ENCODE measurements at regions not wholly inside any gene's neighbourhood (a gene's known extent, or its start where the extent isn't known, plus 50 kb on each side); places are given as distances from the start of the nearest gene placed in this dataset.

- DNase-seq (ENCODE audit: low spot score), result no peak
- Histone ChIP-seq H3K27me3 (no peaks in the 10 kb centered on the region), H3K9me3 (peaks cover 0 to 6% of the 10 kb centered on the region in 2 donors), H3K36me3 (no peaks in the 10 kb centered on the region), H3K4me1 (no peaks in the 10 kb centered on the region), H3K4me3 (no peak overlapping the region), H3K27ac (no peak overlapping the region)
- no peak for TF ChIP-seq CTCF (IDR thresholded peaks at IDR 0.05)
These were observed 124.0 kb upstream of the ZCCHC13 start for GRCh38 chrX:74179990-74180389.

- Histone ChIP-seq H3K27me3 (no peaks in the 10 kb centered on the region), H3K4me1 (no peaks in the 10 kb centered on the region), H3K9me3 (peaks cover 0 to 10% of the 10 kb centered on the region in 2 donors)
These were observed 124.5 kb upstream of the ZCCHC13 start for GRCh38 chrX:74179499-74179898.

GRCh38 chrX:74179071-74179470 is 124.9 kb upstream of the ZCCHC13 start:
- DNase-seq (ENCODE audit: low spot score), result no peak
- Histone ChIP-seq H3K27ac (no peak overlapping the region), H3K9me3 (peaks cover 0 to 14% of the 10 kb centered on the region in 2 donors), H3K4me3 (no peak overlapping the region), H3K27me3 (no peaks in the 10 kb centered on the region), H3K36me3 (no peaks in the 10 kb centered on the region), H3K4me1 (no peaks in the 10 kb centered on the region)
- TF ChIP-seq CTCF (IDR thresholded peaks at IDR 0.05), result no peak

More at GRCh38 chrX:74179499-74179898, 124.5 kb upstream of the ZCCHC13 start:
- DNase-seq (ENCODE audit: low spot score), result no peak
- no peak overlapping the region for H3K27ac ChIP-seq
- H3K36me3 ChIP-seq, result no peaks in the 10 kb centered on the region
- TF ChIP-seq CTCF (IDR thresholded peaks at IDR 0.05), result no peak
- H3K4me3 ChIP-seq, result no peak overlapping the region

- no peaks in the 10 kb centered on the region for H3K36me3 ChIP-seq
- H3K4me3 ChIP-seq, result no peak overlapping the region
- H3K4me1 ChIP-seq, result no peaks in the 10 kb centered on the region
- DNase-seq (ENCODE audit: low spot score), result no peak
- H3K9me3 ChIP-seq, result peaks cover 0 to 18% of the 10 kb centered on the region in 2 donors
- H3K27ac ChIP-seq, result no peak overlapping the region
- H3K27me3 ChIP-seq, result no peaks in the 10 kb centered on the region
- TF ChIP-seq CTCF (IDR thresholded peaks at IDR 0.05), result no peak
These were observed 125.4 kb upstream of the ZCCHC13 start for GRCh38 chrX:74178536-74178935.

- Histone ChIP-seq H3K9me3 (peaks cover 0 to 45% of the 10 kb centered on the region in 2 donors), H3K27me3 (no peaks in the 10 kb centered on the region), H3K27ac (no peak overlapping the region), H3K36me3 (no peaks in the 10 kb centered on the region), H3K4me3 (no peak overlapping the region), H3K4me1 (no peaks in the 10 kb centered on the region)
- DNase-seq (ENCODE audit: low spot score), result no peak
- no peak for TF ChIP-seq CTCF (IDR thresholded peaks at IDR 0.05)
These were observed 132.5 kb upstream of the ZCCHC13 start for GRCh38 chrX:74171465-74171864.

GRCh38 chrX:74162199-74162598 is 141.8 kb upstream of the ZCCHC13 start:
- H3K27me3 ChIP-seq, result no peaks in the 10 kb centered on the region
- H3K36me3 ChIP-seq, result no peaks in the 10 kb centered on the region
- no peak for TF ChIP-seq CTCF (IDR thresholded peaks at IDR 0.05)
- DNase-seq (ENCODE audit: low spot score), result no peak
- H3K9me3 ChIP-seq, result peaks cover 0 to 11% of the 10 kb centered on the region in 2 donors
- H3K4me3 ChIP-seq, result no peak overlapping the region
- H3K27ac ChIP-seq, result no peak overlapping the region
- no peaks in the 10 kb centered on the region for H3K4me1 ChIP-seq

Data from right atrium auricular region (tissue), 2 donors.